GM21515 (cell line): ENCODE measurements at regions not wholly inside any gene's neighbourhood (a gene's known extent, or its start where the extent isn't known, plus 50 kb on each side); places are given as distances from the start of the nearest gene placed in this dataset.

ENCODE experiments used
- ATAC-seq: cut with Tn5 transposase; IDR thresholded peaks from one replicate; pipeline ENCODE4 v1.9.1; 2021; ENCODE audit not compliant: unreplicated experiment

DNA sequence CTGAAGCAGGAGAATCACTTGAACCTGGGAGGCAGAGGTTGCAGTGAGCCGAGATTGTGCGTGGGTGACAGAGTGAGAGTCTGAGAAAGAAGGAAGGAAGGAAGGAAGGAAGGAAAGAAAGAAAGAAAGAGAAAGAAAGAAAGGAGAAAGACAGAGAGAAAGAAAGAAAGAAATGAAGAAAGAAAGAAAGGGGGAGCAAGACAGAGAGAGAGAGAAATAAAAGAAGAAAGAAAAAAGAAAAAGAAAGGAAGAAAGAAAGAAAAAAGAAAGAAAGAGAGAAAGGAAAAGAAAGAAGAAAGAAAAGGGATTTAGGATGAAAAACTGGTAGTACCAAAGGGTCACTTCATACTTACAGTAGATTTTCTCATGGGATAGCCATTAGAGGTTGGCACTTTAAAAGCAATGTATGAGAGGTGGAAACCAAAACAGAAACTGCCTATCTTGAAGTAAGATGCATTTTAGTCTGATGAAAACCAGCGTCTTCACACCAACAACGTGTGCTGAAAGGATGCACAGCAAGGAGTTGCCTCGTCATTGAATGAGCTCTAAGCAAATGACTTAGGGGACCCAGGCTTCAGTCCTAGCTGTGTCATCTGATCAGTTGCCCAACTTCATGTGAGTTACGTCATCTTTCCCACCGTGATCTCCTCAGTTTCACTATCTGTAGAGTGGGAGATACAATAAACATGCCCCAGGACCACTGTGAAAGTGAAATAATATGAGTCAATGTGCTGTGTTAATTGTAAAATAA, 133.9 kb upstream of the NEDD9 start:
- peak; percentile 66 for ATAC-seq

DNA sequence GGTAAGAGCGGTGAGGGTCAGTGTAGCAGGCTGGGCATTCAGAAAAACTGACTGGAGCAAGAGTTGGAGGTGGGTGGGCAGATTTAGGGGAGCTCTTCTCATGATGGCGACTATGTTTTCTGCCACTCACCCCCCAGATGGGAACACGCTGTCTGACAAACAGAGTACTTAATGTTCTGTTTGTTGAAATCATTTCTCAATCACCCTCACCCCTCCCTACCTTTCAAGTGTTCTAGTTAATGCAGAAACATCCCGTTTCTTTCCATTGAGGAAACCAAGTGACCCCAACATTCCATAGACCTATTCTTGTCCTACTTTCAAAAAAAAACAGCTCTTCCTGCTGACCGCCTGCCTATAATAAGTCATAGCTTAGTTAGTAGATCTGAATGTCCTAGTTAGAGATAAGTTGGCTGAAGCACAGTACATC, 132.5 kb upstream of the NEDD9 start:
- no peak for ATAC-seq

DNA sequence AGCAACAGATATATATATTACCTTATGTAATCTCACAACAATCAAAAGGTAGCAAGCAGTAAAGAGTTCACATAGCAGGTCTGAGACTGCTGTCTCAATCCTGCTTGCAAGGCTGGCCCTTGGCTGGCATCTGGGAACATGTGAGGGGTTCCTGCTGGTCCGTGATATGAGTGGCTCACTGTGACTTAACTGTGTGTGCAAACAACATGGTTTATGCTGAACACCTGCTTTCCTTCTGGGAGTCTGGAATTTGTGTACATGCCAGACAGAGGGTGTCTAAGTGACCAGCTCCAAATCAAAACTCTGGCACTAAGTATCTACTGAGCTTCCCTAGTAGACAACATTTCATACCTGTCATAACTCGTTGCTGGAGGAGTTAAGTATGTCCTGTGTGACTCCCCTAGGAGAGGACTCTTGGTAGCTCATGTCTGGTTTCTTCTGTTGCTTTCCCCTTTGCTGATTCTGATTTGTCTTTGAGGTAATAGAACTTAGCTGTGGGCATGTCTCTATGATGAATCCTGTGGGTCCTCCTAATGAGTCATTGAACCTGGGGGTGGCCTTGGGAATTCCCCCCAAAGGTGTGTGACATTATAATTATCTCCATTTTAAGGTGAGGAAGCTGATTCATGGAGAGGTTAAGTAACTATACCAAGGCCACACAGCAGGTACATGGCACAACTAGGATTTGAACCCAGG, 131.6 kb upstream of the NEDD9 start:
- no peak for ATAC-seq

DNA sequence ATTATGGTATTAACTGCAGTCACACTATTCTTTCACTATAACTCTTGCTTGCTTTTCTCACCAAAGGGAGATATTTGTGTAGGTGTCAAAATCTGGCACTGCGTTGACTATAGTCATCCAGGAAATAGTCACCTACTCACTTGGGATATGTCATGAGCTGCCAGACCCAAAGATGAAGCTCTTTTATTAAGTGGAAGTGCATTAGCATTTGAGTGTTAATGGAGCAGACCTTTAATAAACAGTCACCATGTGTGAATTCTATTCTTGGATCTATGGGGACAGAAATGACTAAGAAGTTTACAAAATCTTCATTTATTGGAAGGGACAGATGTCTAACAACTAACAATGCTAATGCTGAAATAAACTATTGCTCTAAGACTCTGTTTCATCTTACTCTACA, 130.1 kb upstream of the NEDD9 start:
- ATAC-seq, result no peak

DNA sequence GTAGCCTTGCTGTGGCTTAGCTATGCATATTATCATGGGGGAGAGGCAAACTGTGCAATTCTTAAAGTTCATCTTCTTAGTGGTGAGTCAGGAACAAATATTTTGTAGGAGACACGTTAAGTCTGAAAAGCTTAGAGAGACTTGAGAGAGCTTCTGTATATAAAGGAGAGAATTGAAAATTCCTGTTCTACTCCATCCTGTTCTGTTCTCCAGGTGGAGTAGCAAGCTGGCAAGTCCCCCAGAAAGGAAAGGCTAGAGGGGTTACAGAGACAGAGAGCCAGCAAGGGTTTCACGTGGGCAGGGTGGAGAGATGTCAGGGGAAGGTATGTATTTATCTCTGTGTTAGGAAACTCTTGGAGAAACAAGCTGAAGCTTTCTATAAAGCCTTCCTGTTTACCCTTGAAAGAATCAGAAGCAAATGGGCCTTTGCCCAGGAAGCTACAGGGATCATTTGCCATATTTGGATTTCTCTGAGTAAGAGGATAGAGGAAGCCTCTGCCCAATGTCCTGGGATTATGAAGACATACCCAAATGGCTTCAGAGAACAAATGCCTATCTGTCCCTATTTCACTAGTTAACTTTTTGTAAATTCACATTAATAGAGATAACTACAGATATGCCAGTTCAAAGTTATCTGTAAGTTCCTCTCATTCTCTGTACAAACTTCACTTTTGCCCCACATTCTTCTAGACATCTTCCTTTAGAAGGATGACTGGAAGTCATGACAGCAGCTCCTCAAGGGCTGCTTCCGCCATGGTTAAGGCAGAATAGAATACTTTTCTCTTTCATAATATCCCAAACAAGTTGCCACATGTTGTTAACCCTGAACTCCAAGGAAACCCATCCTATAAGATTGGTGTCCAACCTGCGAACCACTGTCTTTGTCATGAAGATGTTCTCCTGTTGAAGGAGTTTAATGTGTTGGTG, 126.7 kb upstream of the NEDD9 start:
- no peak for ATAC-seq

DNA sequence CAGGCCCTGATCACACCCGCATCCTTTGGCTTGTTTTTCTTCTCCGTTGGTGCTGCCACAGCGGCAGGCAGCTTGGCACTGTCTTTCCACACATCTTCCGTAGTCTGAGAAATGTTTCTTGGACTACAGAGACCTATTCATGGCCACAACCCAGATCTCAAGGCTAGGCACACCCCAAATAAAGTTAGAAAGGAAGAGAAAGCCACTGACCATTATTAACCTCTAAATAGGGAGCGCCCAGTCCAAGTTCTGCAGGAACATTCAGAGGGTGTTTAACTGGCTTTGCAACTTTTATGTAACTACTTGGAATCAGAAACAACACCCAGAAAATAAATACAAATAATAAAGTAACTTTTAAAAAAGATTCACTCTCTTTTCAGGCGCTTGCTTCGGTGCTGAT, 124.8 kb upstream of the NEDD9 start:
- ATAC-seq, result no peak

DNA sequence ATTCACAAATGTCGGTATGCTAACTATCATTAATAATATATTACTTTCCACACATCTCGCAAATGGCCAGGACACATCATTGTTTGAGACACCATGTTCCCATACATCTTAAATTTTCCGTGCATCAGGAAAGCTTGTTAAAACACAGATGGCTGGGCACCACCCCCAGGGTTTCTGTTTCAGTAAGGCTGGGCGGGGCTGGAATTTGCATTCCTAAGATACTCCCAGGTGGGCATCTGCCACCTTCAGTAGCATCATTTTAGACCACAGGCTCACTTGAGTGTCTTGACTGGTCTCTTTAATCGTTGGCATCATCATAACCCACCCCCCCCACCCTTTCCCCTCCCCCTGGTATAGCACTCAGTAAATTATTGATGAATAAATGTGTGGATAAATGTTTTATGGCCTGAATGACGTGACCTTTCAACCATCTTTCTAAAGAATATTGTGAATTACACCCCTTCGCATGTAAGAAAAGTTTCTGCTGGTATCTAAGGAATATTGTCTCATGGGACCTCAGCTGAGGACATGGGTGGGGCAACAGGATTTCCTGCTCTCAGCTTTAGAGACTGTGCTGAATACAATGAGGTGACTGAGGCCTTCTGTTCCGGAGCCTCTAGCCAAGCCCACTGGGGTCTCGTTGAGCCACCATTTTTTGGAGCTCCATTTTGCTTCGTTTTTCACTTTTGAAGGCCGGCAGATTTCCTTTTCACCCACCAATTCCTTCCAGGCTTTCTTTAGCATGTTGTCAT, 124.1 kb upstream of the NEDD9 start:
- no peak for ATAC-seq

DNA sequence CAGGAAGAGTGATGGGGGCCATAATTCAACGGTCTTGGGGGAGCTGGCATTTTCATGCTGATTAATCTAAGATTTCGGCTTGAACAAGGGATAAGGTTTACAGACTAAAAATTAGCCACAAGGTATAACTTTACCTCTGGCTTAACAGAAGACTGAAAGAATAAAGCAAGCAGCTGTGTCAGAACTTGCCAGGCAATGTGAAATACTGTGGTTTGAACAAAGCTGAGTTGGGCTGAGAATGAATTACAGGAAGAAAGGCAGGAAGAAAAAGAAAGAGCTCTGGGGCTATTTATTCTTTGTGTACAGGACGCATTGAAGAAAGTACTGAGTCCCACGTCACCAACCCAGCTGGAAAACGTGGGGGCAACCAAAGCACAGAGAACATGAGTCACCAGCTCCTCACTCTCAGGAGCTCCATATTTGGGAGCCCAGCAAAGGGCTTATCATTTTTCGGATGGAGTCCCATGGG, 121.5 kb upstream of the NEDD9 start:
- peak; percentile 50 for ATAC-seq

DNA sequence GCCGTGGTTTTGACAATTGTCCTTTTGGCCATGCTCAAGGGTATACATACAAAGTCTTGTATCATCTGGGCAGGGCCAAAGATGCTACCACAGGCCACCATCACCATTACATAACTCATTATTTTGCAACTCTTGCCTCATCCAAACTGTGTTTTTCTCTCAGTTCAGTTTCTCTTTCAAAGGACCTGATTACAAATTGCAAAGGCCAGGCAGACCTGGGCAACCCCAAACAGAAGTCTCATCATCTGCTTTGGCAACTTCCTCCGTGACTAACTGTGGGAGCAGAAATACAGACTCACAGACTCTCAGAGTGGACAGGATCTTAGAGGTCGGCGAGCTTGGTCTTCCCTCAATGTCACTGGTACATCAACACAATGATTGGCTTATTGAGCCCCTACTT, 117.8 kb upstream of the NEDD9 start:
- no peak for ATAC-seq

DNA sequence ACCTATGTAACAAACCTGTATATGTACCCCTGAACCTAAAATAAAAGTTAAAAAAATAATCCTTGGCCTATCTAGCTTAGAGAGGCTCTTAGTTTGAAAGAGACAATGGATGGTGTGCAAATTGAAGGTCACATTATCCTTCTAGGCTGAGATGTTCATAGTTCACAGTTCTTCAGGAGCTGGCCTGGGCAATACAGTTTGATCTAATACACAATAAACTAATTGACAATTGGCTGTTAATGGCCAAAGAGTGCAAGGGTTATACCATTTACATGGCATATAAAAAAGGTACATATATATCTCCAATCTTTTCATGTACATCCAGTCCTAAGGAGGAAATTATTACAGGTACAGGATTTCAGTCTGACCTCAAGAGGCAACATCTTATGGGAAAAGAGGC, 117.4 kb upstream of the NEDD9 start:
- no peak for ATAC-seq

DNA sequence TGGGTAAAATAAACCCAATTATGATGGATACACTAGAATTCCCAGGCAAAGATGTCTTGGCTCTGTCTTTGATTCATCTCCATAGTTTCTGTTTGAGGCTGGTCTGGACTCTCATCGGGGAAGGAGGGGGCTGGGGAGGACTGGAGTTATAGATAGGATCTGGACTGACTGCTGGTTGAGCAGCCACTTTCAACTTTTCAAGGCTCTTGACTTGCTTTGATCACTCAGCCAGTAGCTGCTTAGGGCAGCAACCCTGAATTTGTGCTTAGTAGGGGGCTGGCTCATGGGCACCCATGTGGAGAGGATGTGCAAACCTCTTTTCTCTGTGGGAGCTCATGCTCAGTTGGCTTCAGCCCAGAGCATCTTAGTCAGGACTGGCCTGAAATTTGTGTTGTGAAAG, 114.0 kb upstream of the NEDD9 start:
- ATAC-seq, result no peak

DNA sequence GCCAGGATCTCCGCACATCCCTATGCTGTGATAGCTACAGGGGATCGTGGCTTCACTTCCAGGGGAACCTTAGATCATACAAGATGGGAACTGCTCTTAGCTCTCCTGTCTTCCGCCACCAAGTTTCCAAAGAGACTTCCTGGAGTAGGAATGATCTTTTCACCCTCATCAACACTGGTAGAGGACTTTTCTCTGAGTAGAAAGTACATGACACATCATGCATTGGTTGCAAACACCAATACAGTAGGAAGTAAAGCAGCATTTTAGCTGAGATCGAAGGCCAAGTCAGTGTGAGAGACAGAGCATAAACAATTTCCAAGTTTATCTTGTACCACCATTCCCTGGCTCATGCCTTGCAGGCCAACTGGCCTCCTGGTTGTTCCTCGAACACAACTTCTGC, 113.1 kb upstream of the NEDD9 start:
- ATAC-seq, result no peak

DNA sequence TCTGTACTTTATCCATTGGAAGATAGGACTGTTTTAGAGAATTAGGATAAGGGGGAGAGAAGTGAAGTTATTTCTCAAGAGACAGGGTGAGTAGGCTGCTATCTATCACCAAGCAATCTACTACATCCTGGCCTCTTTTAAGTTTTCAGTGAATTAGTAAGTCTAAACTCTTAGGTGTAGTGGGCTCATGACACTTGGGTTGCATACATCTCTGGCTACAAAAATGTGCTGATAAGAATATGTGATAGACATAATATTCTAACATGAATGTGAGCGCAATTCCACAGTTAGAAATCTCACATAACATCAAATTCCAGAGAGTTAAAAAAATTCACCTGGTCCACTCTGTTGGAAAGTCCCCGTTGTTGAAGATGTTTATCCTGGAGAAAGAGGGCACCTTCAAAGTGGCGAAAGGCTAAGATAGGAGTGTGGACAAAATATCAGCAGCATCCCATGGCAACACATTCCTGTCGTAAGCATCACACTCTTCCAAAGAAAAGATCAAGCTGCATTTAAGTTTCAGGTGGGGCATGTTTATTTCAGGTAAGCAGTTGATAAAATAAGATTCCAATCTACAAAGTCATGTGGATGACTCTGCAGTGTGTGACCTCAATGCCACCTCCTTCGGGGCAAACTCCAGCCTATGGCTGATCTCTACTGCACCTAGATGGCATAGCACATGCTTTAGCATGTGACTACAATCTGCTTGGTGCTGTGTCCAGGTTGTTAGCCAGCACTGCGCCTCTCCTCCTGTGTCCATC, 111.7 kb upstream of the NEDD9 start:
- no peak for ATAC-seq

DNA sequence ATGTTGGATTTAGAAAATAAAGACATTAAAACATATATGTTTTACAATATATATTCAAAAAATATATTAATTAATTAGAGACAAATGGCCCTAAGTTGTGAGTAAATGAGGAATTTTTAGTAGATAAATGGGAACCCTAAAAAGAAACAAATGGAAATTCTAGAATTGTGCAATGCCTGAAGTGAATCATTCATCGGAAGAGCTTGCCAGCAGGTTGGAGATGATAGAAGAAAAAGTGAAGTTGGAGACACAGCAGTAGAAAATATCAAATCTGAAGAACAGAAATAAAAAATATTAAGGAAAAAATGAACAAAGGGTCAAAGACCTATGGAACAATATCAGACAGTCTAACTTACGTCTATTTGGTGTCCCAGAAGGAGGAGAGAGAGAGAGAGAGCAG, 109.4 kb upstream of the NEDD9 start:
- no peak for ATAC-seq

DNA sequence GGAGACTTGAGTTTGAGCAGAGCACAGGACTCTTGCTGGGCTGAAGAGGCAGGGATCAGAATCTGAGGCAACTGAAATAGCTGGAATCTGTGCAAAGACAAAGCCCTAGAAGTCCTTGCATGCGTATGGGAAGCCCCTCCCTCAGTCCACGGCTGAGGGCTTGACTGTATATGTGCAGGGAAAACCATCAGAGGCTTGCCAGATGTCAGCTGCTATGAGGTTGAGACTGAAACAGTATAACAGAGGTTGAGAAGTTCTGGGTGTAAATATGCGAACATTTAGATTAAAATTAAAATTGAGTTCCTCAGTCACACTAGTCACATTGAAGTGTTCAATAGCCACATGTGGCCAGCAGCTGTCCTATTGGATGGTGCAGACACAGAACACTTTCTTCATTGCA, 108.8 kb upstream of the NEDD9 start:
- no peak for ATAC-seq

DNA sequence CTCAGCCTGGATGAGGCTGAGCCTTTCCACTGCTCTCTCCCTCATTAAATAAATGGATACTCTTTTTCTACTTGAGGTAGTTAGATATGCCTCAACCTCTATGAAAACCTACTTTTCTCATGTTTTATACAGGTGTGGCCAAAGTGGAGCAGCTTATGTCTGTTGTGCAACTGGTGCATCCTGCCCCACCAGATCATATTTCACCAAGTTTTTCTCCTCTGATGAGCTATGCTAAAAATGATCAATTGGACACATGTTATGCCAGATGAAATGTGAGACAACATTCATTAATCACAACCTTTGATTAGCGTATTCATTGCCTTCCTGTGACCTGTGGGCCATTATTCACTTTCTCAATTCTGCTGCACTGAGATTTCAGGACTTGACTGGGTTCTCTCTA, 106.9 kb upstream of the NEDD9 start:
- ATAC-seq, result no peak

DNA sequence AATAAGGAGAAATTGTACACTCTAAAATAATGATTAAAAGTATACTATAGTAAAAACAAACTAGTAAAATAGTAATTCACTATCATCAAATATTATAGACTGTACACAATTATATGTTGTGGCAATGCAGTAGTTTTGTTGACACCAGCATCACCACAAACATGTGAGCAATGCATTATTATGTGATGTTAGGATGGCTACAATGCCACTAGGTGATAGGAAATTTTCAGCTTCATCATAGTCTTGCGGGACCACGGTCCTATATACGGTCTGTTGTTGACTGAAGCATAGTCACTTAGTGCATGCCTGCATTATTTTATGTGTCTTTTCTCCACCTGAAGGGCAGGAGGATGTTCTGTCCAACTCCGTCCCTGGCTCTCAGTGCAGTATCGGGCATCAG, 104.8 kb upstream of the NEDD9 start:
- ATAC-seq, result no peak

DNA sequence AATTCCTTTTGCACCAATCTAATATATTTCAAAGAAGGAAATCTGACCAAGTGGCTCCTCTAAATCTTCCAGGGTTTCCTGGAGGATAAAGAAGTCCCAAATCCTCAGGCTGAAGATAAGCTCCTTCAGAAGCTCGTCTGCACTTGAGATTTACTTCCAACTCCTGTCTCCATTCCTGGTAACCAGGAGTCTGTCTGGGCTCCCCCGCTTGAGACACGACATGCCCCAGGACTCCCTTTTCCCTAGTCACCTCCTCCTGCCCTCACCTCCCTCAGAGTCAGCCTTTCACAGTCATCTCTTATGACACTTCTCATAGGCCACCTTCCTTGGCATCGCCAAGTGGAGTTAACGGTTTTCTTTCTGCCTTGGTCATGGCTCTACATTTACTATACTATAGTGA, 103.4 kb upstream of the NEDD9 start:
- ATAC-seq, result no peak

DNA sequence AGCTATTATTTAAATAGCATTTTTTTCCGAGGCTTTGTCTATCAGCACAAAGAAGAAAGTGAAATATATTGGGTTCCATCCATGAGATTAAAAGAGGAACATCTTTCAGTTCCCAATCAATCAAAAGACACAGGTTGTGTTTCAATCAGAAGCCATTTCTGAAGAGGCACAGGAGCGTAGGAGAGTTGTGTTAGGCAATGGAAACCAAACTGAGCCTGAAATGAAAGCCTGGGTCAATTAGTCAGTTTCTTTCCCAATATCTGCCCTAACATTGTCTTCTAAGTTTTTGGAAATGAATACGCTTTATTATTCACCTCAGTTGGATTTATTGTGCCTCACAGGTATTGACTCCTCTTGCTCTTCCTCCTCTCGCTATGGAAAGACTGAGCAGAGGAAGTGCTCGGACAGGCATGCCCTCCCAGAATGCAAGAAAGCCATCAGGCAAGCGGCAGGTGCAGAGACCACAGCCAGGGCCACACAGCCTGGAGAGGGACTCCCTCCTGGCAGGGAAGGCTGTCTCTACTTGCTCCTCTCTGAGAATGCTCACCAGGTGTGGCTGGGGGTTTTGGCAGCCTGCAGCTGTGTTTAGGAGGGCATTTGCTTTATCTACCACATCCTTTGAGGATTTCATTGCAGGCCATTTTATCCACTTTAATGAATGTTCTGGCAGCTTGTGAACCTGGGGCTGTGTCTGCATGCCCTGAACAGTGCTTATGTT, 100.8 kb upstream of the NEDD9 start:
- no peak for ATAC-seq

DNA sequence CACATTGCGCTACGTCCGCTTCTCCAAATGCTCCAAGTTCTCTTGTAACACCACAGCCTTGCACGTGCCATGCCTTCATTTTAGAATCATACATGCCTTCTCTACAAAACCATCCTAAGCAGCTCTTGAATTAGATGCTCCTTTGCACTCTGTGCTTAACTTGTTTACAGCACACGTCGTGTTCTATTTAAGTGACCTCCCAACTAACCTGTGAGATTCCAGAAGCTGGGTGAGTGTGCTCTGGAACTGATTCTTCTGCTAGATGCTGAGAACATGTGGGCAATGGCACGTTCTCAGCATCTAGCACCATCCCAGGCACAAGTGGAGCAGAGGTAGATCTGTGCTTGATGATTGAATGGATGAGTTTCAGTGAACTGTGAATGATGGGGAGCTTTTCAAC, 100.0 kb upstream of the NEDD9 start:
- ATAC-seq, result no peak
